Stomach (tissue), 8 donors: ENCODE measurements at regions not wholly inside any gene's neighbourhood (a gene's known extent, or its start where the extent isn't known, plus 50 kb on each side); places are given as distances from the start of the nearest gene placed in this dataset.

ENCODE experiments used
- DNase-seq, 2 donors: peaks; one replicate each; pipeline versions ENCODE4 v3.0.0 to v3.0.0-alpha.2; 2013 to 2019
- H3K27ac ChIP-seq, 5 donors: fragments of 200-600 bp in 4 of 5; sonication (generic) in 4 of 5; one replicate each; pipeline ENCODE4 v1.5.1; 2013 to 2019; ENCODE audit warnings: mild to moderate bottlenecking in 1 of 5, moderate library complexity in 1 of 5
- H3K27me3 ChIP-seq, 3 donors: fragments of 200-600 bp; sonication (generic); one replicate each; pipeline ENCODE4 v1.5.1; 2017 to 2019; ENCODE audit warnings: mixed run types in 1 of 3
- H3K36me3 ChIP-seq, 4 donors: fragments of 200-600 bp; sonication (generic); 1 replicate in 3 of 4; 2 replicates in 1 of 4; pipeline ENCODE4 v1.5.1; 2016 to 2019
- H3K4me1 ChIP-seq, 4 donors: fragments of 200-600 bp; sonication (generic); one replicate each; pipeline ENCODE4 v1.5.1; 2016 to 2019
- H3K4me3 ChIP-seq, 4 donors: fragments of 200-600 bp; sonication (generic) in 3 of 4; one replicate each; pipeline ENCODE4 v1.5.1; 2016 to 2019; ENCODE audit warnings: mild to moderate bottlenecking in 1 of 4
- H3K9me3 ChIP-seq, 4 donors: fragments of 200-600 bp; sonication (generic); one replicate each; pipeline ENCODE4 v1.5.1; 2016 to 2019
- CTCF ChIP-seq, 7 experiments: fragments of 450-650 bp in 4 of 7; fragments of 200-600 bp in 3 of 7; sonication (generic) in 3 of 7; IDR thresholded peaks; one replicate each; pipeline ENCODE4 v1.5.1; 2016 to 2019; ENCODE audit warnings: antibody characterized with exemption in 7 of 7, control low read depth in 2 of 7, mild to moderate bottlenecking in 1 of 7
- EP300 ChIP-seq: sonication (generic); formaldehyde crosslinking; IDR thresholded peaks from one replicate; pipeline ENCODE4 v1.6.1; 2017; ENCODE audit warnings: antibody characterized with exemption
- POLR2A ChIP-seq, 4 donors: fragments of 450-650 bp; IDR thresholded peaks; one replicate each; pipeline ENCODE4 v1.6.1; 2016; ENCODE audit warnings: antibody characterized with exemption in 4 of 4, control low read depth in 2 of 4, mild to moderate bottlenecking in 1 of 4, moderate library complexity in 1 of 4
- POLR2AphosphoS5 ChIP-seq, 3 donors: sonication (generic); formaldehyde crosslinking; IDR thresholded peaks; one replicate each; pipeline ENCODE4 v1.6.1; 2016; ENCODE audit warnings: antibody characterized with exemption in 3 of 3
- WGBS, 5 donors: extraction: QIAGEN DNeasy Blood & Tissue Kit in 3 of 5; methylation state at CpG; one replicate each; pipeline versions ENCODE4 v1.1.5 to v1.1.7; 2013 to 2018; 5-methylcytosine and 5-hydroxymethylcytosine counted together
- intact Hi-C: fragments of 100-400 bp; cut with DNase I; formaldehyde crosslinking; loops from one replicate; pipeline ENCODE4 v1.15.1; 2023; ENCODE audit warnings: low total_unique reads
- donor health status: healthy with polysubstance abuse.
- donor health status: Bipolar disorder and iron deficiency.
- donor health status: healthy.

DNA sequence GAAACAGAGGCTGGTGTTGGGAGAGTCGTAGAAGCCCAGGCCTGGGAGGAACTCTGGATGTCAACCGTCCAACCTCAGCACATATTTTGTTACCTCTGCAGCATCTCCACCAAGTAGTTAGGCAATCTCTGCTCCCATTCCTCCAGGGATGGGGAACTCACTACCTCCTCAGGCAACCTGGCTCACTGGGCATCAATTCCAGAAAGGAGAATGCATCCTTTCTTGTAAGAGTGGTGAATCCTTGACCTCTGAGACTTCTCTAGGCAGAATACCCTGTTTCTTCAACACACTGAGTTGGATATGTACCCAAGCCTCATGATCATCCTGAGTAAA, 136.7 kb upstream of the ZMIZ1 start:
- no peaks in the 10 kb centered on the region for H3K27me3 ChIP-seq
- peaks cover 12 to 40% (median 28%) of the 10 kb centered on the region in 4 donors for H3K4me1 ChIP-seq
- no peaks in the 10 kb centered on the region for H3K9me3 ChIP-seq
- H3K4me3 ChIP-seq, result no peak overlapping the region
- no peaks in the 10 kb centered on the region for H3K36me3 ChIP-seq
- DNase-seq, result no peak
- WGBS, 5 donors, result 39 to 85% (median 70%) methylated on average over 2 of the region's 2 CpGs
- peak overlapping the region in 4 of 5 donors; percentile 44 to 83 (median 49) for H3K27ac ChIP-seq
- intact Hi-C loops, result no loop called here
- no peak for TF ChIP-seq CTCF (IDR thresholded peaks at IDR 0.05)
- no peak for TF ChIP-seq POLR2A (IDR thresholded peaks at IDR 0.05)
- no peak for TF ChIP-seq EP300
- TF ChIP-seq POLR2AphosphoS5 (IDR thresholded peaks at IDR 0.05), result no peak

GRCh38 chr10:78932861-78933260, 135.9 kb upstream of the ZMIZ1 start:
- intact Hi-C loops, result no loop called here
- H3K27me3 ChIP-seq, result no peaks in the 10 kb centered on the region
- H3K36me3 ChIP-seq, result no peaks in the 10 kb centered on the region
- H3K4me3 ChIP-seq, result no peak overlapping the region
- H3K27ac ChIP-seq, result peak overlapping the region in 4 of 5 donors; percentile 44 to 83 (median 49)
- DNase-seq, result peak in 1 of 2 donors; percentile 63
- no peaks in the 10 kb centered on the region for H3K9me3 ChIP-seq
- H3K4me1 ChIP-seq, result peaks cover 15 to 49% (median 35%) of the 10 kb centered on the region in 4 donors
- 30 to 67% (median 39%) methylated on average over 5 to 9 of the region's 9 CpGs for WGBS, 5 donors
- TF ChIP-seq POLR2AphosphoS5 (IDR thresholded peaks at IDR 0.05) (no peak), POLR2A (IDR thresholded peaks at IDR 0.05) (no peak), EP300 (no peak), CTCF (IDR thresholded peaks at IDR 0.05) (no peak)

DNA sequence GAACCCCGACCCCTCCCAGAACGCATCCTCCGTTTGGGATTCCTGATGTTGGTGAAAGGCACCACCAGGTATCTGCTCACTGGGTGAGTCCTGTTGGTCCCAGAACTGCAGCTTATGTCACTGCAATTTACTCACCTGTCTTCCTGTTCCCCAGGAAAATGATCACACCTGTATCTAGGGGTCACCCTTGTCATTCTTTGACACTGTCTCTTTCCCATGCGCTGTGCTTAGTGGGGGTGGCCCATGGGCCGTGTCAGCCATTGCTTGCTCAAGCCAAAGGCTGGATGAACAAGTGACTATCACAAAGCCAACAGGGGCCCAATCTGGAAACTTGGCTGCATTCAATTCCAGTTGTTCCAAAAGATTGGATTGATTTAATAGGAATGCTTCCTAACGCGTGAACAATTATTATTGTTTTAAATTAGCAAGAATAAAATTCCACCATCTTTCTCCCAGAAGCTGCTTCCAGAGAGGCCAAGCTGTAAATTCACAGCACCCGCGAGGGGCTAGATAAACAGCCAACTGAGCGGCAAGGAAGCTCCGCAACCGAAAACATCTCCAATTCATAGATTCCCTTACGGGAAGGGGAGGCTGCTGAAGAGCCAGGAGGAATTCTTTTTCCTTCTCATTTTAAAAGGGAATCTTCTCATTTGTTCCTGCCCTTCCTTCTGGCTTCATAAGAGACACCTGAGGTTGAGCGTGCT, 134.8 kb upstream of the ZMIZ1 start:
- no peaks in the 10 kb centered on the region for H3K36me3 ChIP-seq
- WGBS, 5 donors, result 82 to 94% (median 86%) methylated on average over 14 of the region's 14 CpGs
- peaks cover 16 to 58% (median 40%) of the 10 kb centered on the region in 4 donors for H3K4me1 ChIP-seq
- intact Hi-C loops, result no loop called here
- H3K9me3 ChIP-seq, result no peaks in the 10 kb centered on the region
- no peak for TF ChIP-seq POLR2A (IDR thresholded peaks at IDR 0.05)
- TF ChIP-seq CTCF (IDR thresholded peaks at IDR 0.05), result no peak
- no peak for TF ChIP-seq EP300
- no peak for TF ChIP-seq POLR2AphosphoS5 (IDR thresholded peaks at IDR 0.05)
- H3K4me3 ChIP-seq, result no peak overlapping the region
- DNase-seq, result no peak
- H3K27ac ChIP-seq, result peak overlapping the region in 1 of 5 donors; percentile 83
- no peaks in the 10 kb centered on the region for H3K27me3 ChIP-seq

DNA sequence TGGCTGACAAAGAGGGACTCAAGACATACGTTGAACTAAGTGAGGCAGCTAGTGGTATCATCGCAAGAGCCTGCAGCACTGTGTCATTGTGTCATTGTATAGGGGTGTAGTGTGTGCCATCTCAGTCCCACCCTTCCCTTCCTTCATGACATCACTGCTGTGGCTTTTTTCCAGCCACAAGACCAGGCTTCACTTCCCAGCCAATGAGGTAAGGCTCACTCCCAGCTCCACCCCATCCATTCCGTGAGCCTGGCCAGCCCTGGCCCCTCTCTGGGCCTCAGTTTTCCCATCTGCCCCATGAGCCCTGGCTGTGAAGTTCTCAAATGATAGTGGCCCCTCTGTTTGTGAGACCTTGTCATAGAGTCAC, 134.3 kb upstream of the ZMIZ1 start:
- peak overlapping the region in 1 of 5 donors; percentile 83 for H3K27ac ChIP-seq
- no peaks in the 10 kb centered on the region for H3K9me3 ChIP-seq
- WGBS, 5 donors, result 75 to 85% (median 82%) methylated on average over 3 of the region's 3 CpGs
- TF ChIP-seq CTCF (IDR thresholded peaks at IDR 0.05), result no peak
- no peak for TF ChIP-seq EP300
- TF ChIP-seq POLR2A (IDR thresholded peaks at IDR 0.05), result no peak
- no peak for TF ChIP-seq POLR2AphosphoS5 (IDR thresholded peaks at IDR 0.05)
- H3K4me1 ChIP-seq, result peaks cover 16 to 58% (median 40%) of the 10 kb centered on the region in 4 donors
- no peak for DNase-seq
- H3K36me3 ChIP-seq, result no peaks in the 10 kb centered on the region
- intact Hi-C loops, result no loop called here
- no peaks in the 10 kb centered on the region for H3K27me3 ChIP-seq
- no peak overlapping the region for H3K4me3 ChIP-seq
